H9 (cell line): ENCODE measurements at regions not wholly inside any gene's neighbourhood (a gene's known extent, or its start where the extent isn't known, plus 50 kb on each side); places are given as distances from the start of the nearest gene placed in this dataset.

Experiments used
- DNase-seq: peaks from one replicate; pipeline ENCODE4 v3.0.0-alpha.2; 2017
- H2AFZ ChIP-seq: one replicate; pipeline ENCODE4 v1.6.1; 2013; ENCODE audit warnings: mild to moderate bottlenecking, low read length, control low read depth, moderate library complexity
- H2AK5ac ChIP-seq: 2 replicates; pipeline ENCODE4 v1.6.1; 2013; ENCODE audit warnings: low read length, control low read depth, mixed read lengths; ENCODE audit not compliant: insufficient read length
- H2BK120ac ChIP-seq: one replicate; pipeline ENCODE4 v1.6.1; 2013; ENCODE audit warnings: low read depth, mild to moderate bottlenecking, low read length, control low read depth, inconsistent platforms; ENCODE audit not compliant: poor library complexity, severe bottlenecking
- H2BK12ac ChIP-seq: 2 replicates; pipeline ENCODE4 v1.6.1; 2013; ENCODE audit warnings: low read length, control low read depth, mixed read lengths, low read depth; ENCODE audit not compliant: insufficient read length
- H2BK15ac ChIP-seq: 2 replicates; pipeline ENCODE4 v1.6.1; 2013; ENCODE audit warnings: low read depth, low read length, control low read depth
- H2BK20ac ChIP-seq: one replicate; pipeline ENCODE4 v1.6.1; 2013; ENCODE audit warnings: low read depth, mild to moderate bottlenecking, low read length, control low read depth, inconsistent platforms; ENCODE audit not compliant: poor library complexity, severe bottlenecking
- H2BK5ac ChIP-seq: 2 replicates; pipeline ENCODE4 v1.6.1; 2013; ENCODE audit warnings: low read length, control low read depth, mixed read lengths; ENCODE audit not compliant: insufficient read length
- H3K14ac ChIP-seq: 2 replicates; pipeline ENCODE4 v1.6.1; 2013; ENCODE audit warnings: low read length, control low read depth; ENCODE audit not compliant: insufficient read depth
- H3K18ac ChIP-seq: 2 replicates; pipeline ENCODE4 v1.6.1; 2013; ENCODE audit warnings: low read depth, mild to moderate bottlenecking, mixed read lengths, low read length, control low read depth; ENCODE audit not compliant: insufficient read length
- H3K23ac ChIP-seq: 2 replicates; pipeline ENCODE4 v1.6.1; 2013; ENCODE audit warnings: low read length, control low read depth, mixed read lengths, low read depth; ENCODE audit not compliant: insufficient read length
- H3K23me2 ChIP-seq: 2 replicates; pipeline ENCODE4 v1.6.1; 2013; ENCODE audit warnings: low read depth, mild to moderate bottlenecking, mixed read lengths, low read length, control low read depth; ENCODE audit not compliant: insufficient read length, poor library complexity, severe bottlenecking
- H3K27ac ChIP-seq: 2 replicates; pipeline ENCODE4 v1.5.1; 2013; ENCODE audit warnings: low read length, control low read depth, mixed read lengths, low read depth; ENCODE audit not compliant: insufficient read length
- H3K27me3 ChIP-seq: 2 replicates; pipeline ENCODE4 v1.6.1; 2013; ENCODE audit warnings: low read length, control low read depth, inconsistent platforms; ENCODE audit not compliant: insufficient read depth
- H3K4ac ChIP-seq: 2 replicates; pipeline ENCODE4 v1.6.1; 2013; ENCODE audit warnings: low read depth, mild to moderate bottlenecking, control low read depth, inconsistent platforms, low read length, moderate library complexity
- H3K4me1 ChIP-seq: 2 replicates; pipeline ENCODE4 v1.6.1; 2013; ENCODE audit warnings: low read length, control low read depth, inconsistent platforms; ENCODE audit not compliant: insufficient read depth
- H3K4me2 ChIP-seq: 2 replicates; pipeline ENCODE4 v1.6.1; 2013; ENCODE audit warnings: low read length, control low read depth, mixed read lengths; ENCODE audit not compliant: insufficient read length, insufficient read depth
- H3K56ac ChIP-seq: 2 replicates; pipeline ENCODE4 v1.6.1; 2013; ENCODE audit warnings: low read depth, mild to moderate bottlenecking, mixed read lengths, low read length, control low read depth; ENCODE audit not compliant: insufficient read length
- H3K79me1 ChIP-seq: 2 replicates; pipeline ENCODE4 v1.6.1; 2013; ENCODE audit warnings: low read depth, mild to moderate bottlenecking, moderate library complexity, low read length, control low read depth, inconsistent platforms; ENCODE audit not compliant: insufficient read depth, poor library complexity, severe bottlenecking
- H3K79me2 ChIP-seq: 2 replicates; pipeline ENCODE4 v1.6.1; 2013; ENCODE audit warnings: low read length, control low read depth, inconsistent platforms; ENCODE audit not compliant: insufficient read depth
- H3K9ac ChIP-seq: 2 replicates; pipeline ENCODE4 v1.6.1; 2013; ENCODE audit warnings: low read length, control low read depth, mixed read lengths; ENCODE audit not compliant: insufficient read length; ENCODE audit errors: extremely low read depth
- H3K9me3 ChIP-seq: one replicate; pipeline ENCODE4 v1.6.1; 2013; ENCODE audit warnings: low read depth, low read length, inconsistent platforms; ENCODE audit not compliant: control insufficient read depth
- H3T11ph ChIP-seq: one replicate; pipeline ENCODE4 v1.6.1; 2013; ENCODE audit warnings: mild to moderate bottlenecking, low read length, control low read depth, inconsistent platforms
- H4K20me1 ChIP-seq: one replicate; pipeline ENCODE4 v1.6.1; 2013; ENCODE audit not compliant: control insufficient read depth, insufficient read length, insufficient read depth
- H4K5ac ChIP-seq: 2 replicates; pipeline ENCODE4 v1.6.1; 2013; ENCODE audit warnings: low read depth, mild to moderate bottlenecking, mixed read lengths, low read length, control low read depth; ENCODE audit not compliant: insufficient read length
- H4K8ac ChIP-seq: replicated peaks from 2 replicates; pipeline ENCODE4 v1.6.1; 2013; ENCODE audit warnings: low read length, control low read depth, mixed read lengths, low read depth; ENCODE audit not compliant: insufficient read length
- H4K91ac ChIP-seq: 2 replicates; pipeline ENCODE4 v1.6.1; 2013; ENCODE audit warnings: low read depth, mild to moderate bottlenecking, moderate library complexity, mixed read lengths, low read length, control low read depth; ENCODE audit not compliant: insufficient read length
- H3K27ac Mint-ChIP-seq, 3 experiments: 2 replicates in 2 of 3; 3 replicates in 1 of 3; pipeline ENCODE4 v1.8.0; 2020 to 2021; ENCODE audit warnings: mixed read lengths in 3 of 3, mild to moderate bottlenecking in 1 of 3, moderate library complexity in 1 of 3
- H3K27me3 Mint-ChIP-seq: 2 replicates; pipeline ENCODE4 v1.8.0; 2021; ENCODE audit warnings: low read depth, mild to moderate bottlenecking, moderate library complexity, mixed read lengths
- H3K36me3 Mint-ChIP-seq, 3 experiments: 2 replicates in 2 of 3; 3 replicates in 1 of 3; pipeline ENCODE4 v1.8.0; 2020 to 2021; ENCODE audit warnings: low read depth in 3 of 3, mixed read lengths in 3 of 3; ENCODE audit not compliant: insufficient read depth in 1 of 3
- H3K4me1 Mint-ChIP-seq, 2 experiments: 2 replicates each; pipeline ENCODE4 v1.8.0; 2020; ENCODE audit warnings: mixed read lengths in 2 of 2
- H3K4me3 Mint-ChIP-seq, 2 experiments: 2 replicates in 1 of 2; 3 replicates in 1 of 2; pipeline ENCODE4 v1.8.0; 2020 to 2021; ENCODE audit warnings: mild to moderate bottlenecking in 2 of 2, mixed read lengths in 2 of 2, moderate library complexity in 1 of 2
- H3K9me3 Mint-ChIP-seq, 2 experiments: 2 replicates in 1 of 2; 3 replicates in 1 of 2; pipeline ENCODE4 v1.8.0; 2020; ENCODE audit warnings: mild to moderate bottlenecking in 2 of 2, mixed read lengths in 2 of 2, moderate library complexity in 1 of 2
- CTCF ChIP-seq: fragments of 200-600 bp; sonication (generic); conservative IDR thresholded peaks from 3 replicates; pipeline ENCODE4 v1.8.0; 2021; ENCODE audit warnings: antibody characterized with exemption, mild to moderate bottlenecking
- WGBS: extraction: QIAGEN DNeasy Blood & Tissue Kit; methylation state at CpG from one replicate; pipeline ENCODE4 v1.1.7; 2013; ENCODE audit warnings: missing lambda C conversion rate, low lambda C conversion rate, mixed read lengths; ENCODE audit not compliant: insufficient read length; ENCODE audit errors: extremely low coverage; 5-methylcytosine and 5-hydroxymethylcytosine counted together

DNA sequence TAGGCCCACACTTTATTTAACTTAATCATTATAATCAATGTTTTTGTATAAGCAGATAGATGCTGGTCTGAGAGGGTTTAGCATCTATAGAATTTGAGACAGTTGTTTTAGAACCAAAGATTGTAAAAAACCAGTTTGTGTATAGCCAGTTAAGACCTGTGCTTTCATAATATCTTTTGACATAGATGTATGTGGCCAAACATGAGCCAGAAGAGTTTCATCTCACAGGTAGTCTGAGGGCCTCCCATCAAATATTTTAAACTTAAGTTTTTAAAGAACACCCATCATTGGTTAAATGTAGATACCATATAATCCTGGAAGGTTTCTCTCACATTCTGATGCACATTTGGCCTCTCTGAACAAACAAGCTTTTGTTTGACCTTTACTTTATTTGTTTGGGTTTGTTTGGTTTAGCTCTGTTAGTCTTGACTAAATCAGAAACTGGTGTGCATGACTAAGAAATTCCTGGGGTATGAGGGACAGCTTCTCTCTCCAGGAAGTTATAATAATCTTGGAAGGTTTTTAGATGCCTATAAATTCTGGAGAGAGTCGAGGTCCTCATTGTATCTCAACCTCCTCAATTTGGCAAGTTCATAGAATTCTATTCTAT is 58.0 kb upstream of the TMEM200A start:
- H3K27me3 Mint-ChIP-seq, result no peaks in the 10 kb centered on the region
- H3K9me3 ChIP-seq, result no peaks in the 10 kb centered on the region

More for the DNA sequence above, 58.0 kb upstream of the TMEM200A start:
- no peaks in the 10 kb centered on the region for H3K27me3 ChIP-seq
- H3K56ac ChIP-seq, result no peak overlapping the region
- no CpG with 5 or more reads among the region's 1 CpG for WGBS
- H4K20me1 ChIP-seq, result no peaks in the 10 kb centered on the region
- no peak overlapping the region for H2AK5ac ChIP-seq
- H3K4me1 ChIP-seq, result no peaks in the 10 kb centered on the region
- Mint-ChIP-seq H3K36me3 (no peaks in the 10 kb centered on the region), H3K9me3 (no peaks in the 10 kb centered on the region), H3K4me3 (no peak overlapping the region), H3K27ac (no peak overlapping the region), H3K4me1 (no peaks in the 10 kb centered on the region)
- H4K8ac ChIP-seq, result no peak overlapping the region
- no peak overlapping the region for H3K23ac ChIP-seq
- H3K4me2 ChIP-seq, result no peak overlapping the region
- no peak overlapping the region for H4K5ac ChIP-seq
- H2BK12ac ChIP-seq, result no peak overlapping the region
- no peak overlapping the region for H2BK120ac ChIP-seq
- no peak overlapping the region for H3K18ac ChIP-seq
- no peak for TF ChIP-seq CTCF
- H2BK15ac ChIP-seq, result no peak overlapping the region
- H3K27ac ChIP-seq, result no peak overlapping the region
- H3K14ac ChIP-seq, result no peak overlapping the region
- H3K9ac ChIP-seq, result no peak overlapping the region
- H3K23me2 ChIP-seq, result no peaks in the 10 kb centered on the region
- H2AFZ ChIP-seq, result no peak overlapping the region
- no peak overlapping the region for H4K91ac ChIP-seq
- H3K79me1 ChIP-seq, result no peaks in the 10 kb centered on the region
- no peaks in the 10 kb centered on the region for H3K79me2 ChIP-seq
- no peak overlapping the region for H3K4ac ChIP-seq
- H3T11ph ChIP-seq, result no peak overlapping the region
- H2BK5ac ChIP-seq, result no peak overlapping the region
- DNase-seq, result no peak
- H2BK20ac ChIP-seq, result no peak overlapping the region
